Activated T-helper 17 cell treated with anti-CD3 and anti-CD28 coated beads, Interleukin-2, amount 50 U/mL, for 72 hours (primary cell): ENCODE measurements at regions not wholly inside any gene's neighbourhood (a gene's known extent, or its start where the extent isn't known, plus 50 kb on each side); places are given as distances from the start of the nearest gene placed in this dataset.
"Not testable (repeated sequence)": the region's sequence is repeated elsewhere in the genome, so short reads cannot be mapped to it uniquely, and the experiment has no call there.

Experiments used
- ATAC-seq: fragments of 150-1000 bp; cut with Tn5 transposase; replicated peaks from 2 replicates; pipeline ENCODE4 v1.10.0; 2021; ENCODE audit warnings: mild to moderate bottlenecking, moderate library complexity
- H3K27ac Mint-ChIP-seq: one replicate; pipeline ENCODE4 v1.8.0; 2022; ENCODE audit warnings: mixed read lengths
- H3K27me3 Mint-ChIP-seq: one replicate; pipeline ENCODE4 v1.8.0; 2022; ENCODE audit warnings: mixed read lengths
- H3K36me3 Mint-ChIP-seq: one replicate; pipeline ENCODE4 v1.8.0; 2022; ENCODE audit warnings: low read depth, mild to moderate bottlenecking, mixed read lengths
- H3K4me1 Mint-ChIP-seq: one replicate; pipeline ENCODE4 v1.8.0; 2022; ENCODE audit warnings: mixed read lengths
- H3K4me3 Mint-ChIP-seq: one replicate; pipeline ENCODE4 v1.8.0; 2022; ENCODE audit warnings: mild to moderate bottlenecking, mixed read lengths
- H3K9me3 Mint-ChIP-seq: one replicate; pipeline ENCODE4 v1.8.0; 2022; ENCODE audit warnings: mixed read lengths

GRCh38 chr17:26936645-26937044 lies 357.3 kb upstream of the WSB1 start:
- H3K4me3 Mint-ChIP-seq, H3K27me3 Mint-ChIP-seq, H3K27ac Mint-ChIP-seq, H3K4me1 Mint-ChIP-seq, H3K9me3 Mint-ChIP-seq, ATAC-seq, H3K36me3 Mint-ChIP-seq: not testable (repeated sequence)

GRCh38 chr17:26937750-26938322 lies 356.1 kb upstream of the WSB1 start:
- H3K27me3 Mint-ChIP-seq, H3K4me3 Mint-ChIP-seq, H3K27ac Mint-ChIP-seq, H3K9me3 Mint-ChIP-seq, H3K36me3 Mint-ChIP-seq, H3K4me1 Mint-ChIP-seq: not testable (repeated sequence)
- peak; percentile 24 for ATAC-seq

DNA sequence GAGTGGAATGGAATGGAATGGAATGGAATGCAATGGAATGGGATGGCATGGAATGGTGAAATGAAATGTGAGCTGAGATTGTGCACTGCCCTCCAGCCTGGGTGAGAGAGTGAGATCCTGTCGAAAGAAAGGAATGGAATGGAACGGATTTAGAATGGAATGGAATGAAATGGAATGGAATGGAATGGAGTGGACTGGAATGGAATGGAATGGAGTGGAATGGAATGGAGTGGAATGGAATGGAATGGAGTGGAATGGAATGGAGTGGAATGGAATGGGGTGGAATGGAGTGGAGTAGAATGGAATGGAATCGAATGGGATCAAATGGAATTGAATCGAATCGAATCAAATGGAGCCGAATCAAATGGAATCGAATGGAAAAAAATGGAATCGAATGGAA lies 354.2 kb upstream of the WSB1 start:
- not testable (repeated sequence) for H3K27ac Mint-ChIP-seq, H3K9me3 Mint-ChIP-seq, H3K27me3 Mint-ChIP-seq, ATAC-seq, H3K36me3 Mint-ChIP-seq, H3K4me3 Mint-ChIP-seq, H3K4me1 Mint-ChIP-seq

GRCh38 chr17:26940587-26940986 lies 353.3 kb upstream of the WSB1 start:
- H3K4me3 Mint-ChIP-seq, H3K36me3 Mint-ChIP-seq, H3K27me3 Mint-ChIP-seq, H3K4me1 Mint-ChIP-seq, ATAC-seq, H3K27ac Mint-ChIP-seq, H3K9me3 Mint-ChIP-seq: not testable (repeated sequence)

- no peaks in the 10 kb centered on the region for H3K36me3 Mint-ChIP-seq
- H3K4me3 Mint-ChIP-seq = no peak overlapping the region
- no peaks in the 10 kb centered on the region for H3K4me1 Mint-ChIP-seq
- peaks cover 5% of the 10 kb centered on the region for H3K9me3 Mint-ChIP-seq
- peaks cover 12% of the 10 kb centered on the region for H3K27me3 Mint-ChIP-seq
- no peak overlapping the region for H3K27ac Mint-ChIP-seq
- no peak for ATAC-seq
These were observed 331.4 kb upstream of the WSB1 start for GRCh38 chr17:26962255-26963162.

- Mint-ChIP-seq H3K9me3 (peaks cover 4% of the 10 kb centered on the region), H3K27me3 (peaks cover 12% of the 10 kb centered on the region), H3K4me1 (no peaks in the 10 kb centered on the region), H3K27ac (no peak overlapping the region), H3K36me3 (no peaks in the 10 kb centered on the region), H3K4me3 (no peak overlapping the region)
- ATAC-seq = no peak
These were observed 330.8 kb upstream of the WSB1 start for GRCh38 chr17:26963163-26963503.

- H3K4me1 Mint-ChIP-seq, H3K36me3 Mint-ChIP-seq, H3K27ac Mint-ChIP-seq, ATAC-seq, H3K4me3 Mint-ChIP-seq, H3K9me3 Mint-ChIP-seq: not testable (repeated sequence)
- H3K27me3 Mint-ChIP-seq = peaks cover 10% of the 10 kb centered on the region
These were observed 327.9 kb upstream of the WSB1 start for GRCh38 chr17:26965898-26966624.

- not testable (repeated sequence) for H3K9me3 Mint-ChIP-seq
These were observed 327.2 kb upstream of the WSB1 start for GRCh38 chr17:26966625-26967179.

DNA sequence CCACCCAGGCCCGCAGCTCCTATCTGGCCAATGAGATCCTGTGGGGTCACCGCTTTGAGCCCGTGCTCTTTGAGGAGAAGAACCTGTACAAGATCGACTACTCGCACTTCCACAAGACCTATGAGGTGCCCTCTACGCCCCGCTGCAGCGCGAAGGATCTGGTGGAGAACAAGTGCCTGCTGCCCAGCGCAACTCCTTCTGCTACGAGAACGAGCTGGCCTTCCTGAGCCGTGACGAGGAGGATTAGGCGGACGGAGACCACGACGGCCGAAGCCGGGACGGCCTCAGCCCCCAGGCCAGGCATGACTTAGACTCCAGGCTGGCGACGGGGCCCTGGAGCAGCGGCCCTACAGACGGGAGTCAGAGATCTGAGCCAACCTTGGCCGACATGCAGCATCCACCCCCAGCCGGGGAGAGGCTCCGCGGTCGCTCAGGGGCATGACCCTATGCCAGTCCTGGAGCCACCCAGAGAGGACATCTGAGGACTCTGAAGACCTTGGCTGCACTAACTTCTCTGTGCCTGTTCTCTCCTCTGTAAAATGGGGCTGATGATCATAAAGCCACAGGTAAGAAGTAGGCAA lies 312.0 kb upstream of the WSB1 start:
- H3K4me1 Mint-ChIP-seq, H3K4me3 Mint-ChIP-seq, H3K27me3 Mint-ChIP-seq, H3K27ac Mint-ChIP-seq, ATAC-seq, H3K9me3 Mint-ChIP-seq, H3K36me3 Mint-ChIP-seq: not testable (repeated sequence)

More at GRCh38 chr17:26966625-26967179, 327.2 kb upstream of the WSB1 start:
- not testable (repeated sequence) for H3K4me3 Mint-ChIP-seq, ATAC-seq, H3K36me3 Mint-ChIP-seq, H3K4me1 Mint-ChIP-seq, H3K27ac Mint-ChIP-seq, H3K27me3 Mint-ChIP-seq

- not testable (repeated sequence) for H3K36me3 Mint-ChIP-seq
These were observed 311.4 kb upstream of the WSB1 start for GRCh38 chr17:26982563-26982962.

GRCh38 chr17:26987851-26988250 lies 306.1 kb upstream of the WSB1 start:
- H3K36me3 Mint-ChIP-seq, H3K27me3 Mint-ChIP-seq, H3K4me3 Mint-ChIP-seq, H3K9me3 Mint-ChIP-seq, H3K27ac Mint-ChIP-seq, ATAC-seq, H3K4me1 Mint-ChIP-seq: not testable (repeated sequence)

More at GRCh38 chr17:26982563-26982962, 311.4 kb upstream of the WSB1 start:
- not testable (repeated sequence) for ATAC-seq, H3K9me3 Mint-ChIP-seq, H3K27me3 Mint-ChIP-seq, H3K4me1 Mint-ChIP-seq, H3K27ac Mint-ChIP-seq, H3K4me3 Mint-ChIP-seq

DNA sequence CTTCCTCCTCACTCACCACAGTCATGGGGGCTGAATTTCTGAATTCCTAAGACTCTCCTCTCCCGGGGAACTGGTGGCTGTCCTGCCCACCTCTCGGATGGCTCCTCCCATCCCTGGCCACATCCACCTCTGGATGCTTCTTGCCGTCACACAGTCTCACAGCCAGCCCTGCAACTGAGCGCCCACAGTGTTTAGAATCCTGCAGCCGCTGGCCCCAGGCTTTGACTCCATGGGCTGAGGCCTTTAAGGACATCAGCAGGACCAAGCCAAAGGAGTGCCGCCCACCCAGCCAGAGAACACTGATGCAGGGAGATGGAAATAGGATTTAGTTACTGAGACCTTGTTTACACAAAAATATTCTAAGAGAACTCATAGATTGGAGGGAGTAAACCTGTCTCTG lies 299.3 kb upstream of the WSB1 start:
- not testable (repeated sequence) for H3K36me3 Mint-ChIP-seq, H3K9me3 Mint-ChIP-seq, H3K27ac Mint-ChIP-seq, H3K4me3 Mint-ChIP-seq, H3K27me3 Mint-ChIP-seq, ATAC-seq, H3K4me1 Mint-ChIP-seq

DNA sequence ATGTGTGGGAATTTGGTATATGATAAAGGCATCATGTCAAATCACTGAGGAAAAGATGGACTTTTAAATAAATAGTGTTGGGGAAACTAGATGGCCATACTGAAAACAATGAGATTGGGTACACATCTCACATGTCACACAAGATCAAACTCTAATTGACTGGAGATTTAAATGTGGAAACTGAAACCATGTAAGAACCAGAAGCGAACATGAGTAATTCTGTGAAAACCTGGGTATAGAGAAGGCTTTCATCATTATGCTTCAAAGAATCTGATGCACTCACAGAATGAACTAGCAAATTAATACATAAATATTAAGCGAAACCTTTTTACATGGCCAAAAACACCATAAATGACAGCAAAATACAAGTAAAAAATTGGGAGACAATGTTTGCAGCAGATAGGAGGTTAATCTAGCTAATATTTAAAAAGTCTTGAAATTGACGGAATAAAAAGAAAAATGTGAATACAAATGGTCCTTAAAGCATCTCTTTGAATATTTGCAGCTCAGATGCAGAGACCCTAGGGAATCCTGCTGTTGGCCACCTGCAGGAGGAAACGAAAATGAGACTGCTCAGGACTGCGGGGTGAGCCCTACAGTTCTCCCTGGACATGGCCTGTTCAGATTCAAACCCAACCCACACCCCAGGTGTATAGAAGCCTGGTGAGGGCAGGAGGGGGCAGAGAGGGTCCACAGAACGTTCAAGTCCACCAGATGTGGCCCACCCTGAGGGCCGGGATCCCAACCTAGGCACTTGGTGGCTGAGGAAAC lies 297.6 kb upstream of the WSB1 start:
- not testable (repeated sequence) for H3K4me1 Mint-ChIP-seq, H3K9me3 Mint-ChIP-seq, H3K27ac Mint-ChIP-seq, H3K27me3 Mint-ChIP-seq, H3K36me3 Mint-ChIP-seq, H3K4me3 Mint-ChIP-seq
- ATAC-seq = peak; percentile 29
